GM12878 (cell line): ENCODE measurements at regions not wholly inside any gene's neighbourhood (a gene's known extent, or its start where the extent isn't known, plus 50 kb on each side); places are given as distances from the start of the nearest gene placed in this dataset.

ENCODE experiments used
- ATAC-seq: fragments of 200-7000 bp; cut with Tn5 transposase; 3 replicates; pipeline ENCODE4 v1.9.1; 2020; ENCODE audit warnings: mild to moderate bottlenecking, moderate library complexity
- BruUV-seq: library from RNA; stranded (reverse); fragments of 400-500 nt; replicated peaks from 2 replicates; lab custom pipeline; 2021; lab: Mats Ljungman, UMichigan
- CTCF ChIA-PET: fragments of 300-600 bp; sonication (Branson Sonifier 250); formaldehyde crosslinking; extraction: SDS; loops from one replicate; lab custom pipeline; 2021; ENCODE audit warnings: inconsistent platforms; lab: Yijun Ruan, JAX
- POLR2A ChIA-PET: fragments of 350-600 bp; formaldehyde crosslinking; extraction: SDS; loops from one replicate; lab custom pipeline; 2021; ENCODE audit warnings: inconsistent platforms; lab: Charles Lee
- RAD21 ChIA-PET: fragments of 300-600 bp; sonication (Branson Sonifier 250); formaldehyde crosslinking; loops from one replicate; lab custom pipeline; 2023; ENCODE audit warnings: antibody characterized with exemption; ENCODE audit not compliant: unreplicated experiment; lab: Charles Lee
- SMC1A ChIA-PET: fragments of 300-600 bp; sonication (Branson Sonifier 250); formaldehyde crosslinking; loops from one replicate; lab custom pipeline; 2023; ENCODE audit not compliant: unreplicated experiment, uncharacterized antibody; lab: Charles Lee
- DNase-seq: peaks from one replicate; pipeline ENCODE4 v3.0.0-alpha.2; 2011; ENCODE audit warnings: low read depth, low spot score
- FAIRE-seq: peaks from 3 replicates; lab custom pipeline; 2011; peaks lifted over from hg19 to GRCh38; lab: Jason Lieb, UNC
- H2AFZ ChIP-seq: 2 replicates; pipeline ENCODE4 v1.6.0; 2011; ENCODE audit warnings: low read depth, low read length, control low read depth; ENCODE audit not compliant: control insufficient read depth
- H3K27ac ChIP-seq: 2 replicates; pipeline ENCODE4 v1.5.1; 2011; ENCODE audit warnings: control low read depth; ENCODE audit not compliant: control insufficient read depth, insufficient read depth
- H3K27me3 ChIP-seq, 2 experiments: replicated peaks in 1 of 2; 2 replicates each; pipeline versions ENCODE4 v1.6.0 to v1.6.1; 2011; ENCODE audit warnings: low read length in 1 of 2; ENCODE audit not compliant: control insufficient read depth in 2 of 2, insufficient read depth in 2 of 2
- H3K36me3 ChIP-seq, 2 experiments: 2 replicates each; pipeline ENCODE4 v1.5.1; 2011; ENCODE audit warnings: low read length in 1 of 2; ENCODE audit not compliant: control insufficient read depth in 2 of 2, insufficient read depth in 2 of 2
- H3K4me1 ChIP-seq: 2 replicates; pipeline ENCODE4 v1.6.1; 2011; ENCODE audit warnings: mild to moderate bottlenecking, low read length, moderate library complexity, mixed read lengths; ENCODE audit not compliant: control insufficient read depth, insufficient read depth
- H3K4me2 ChIP-seq: 2 replicates; pipeline ENCODE4 v1.6.0; 2011; ENCODE audit warnings: control low read depth; ENCODE audit not compliant: control insufficient read depth, insufficient read depth
- H3K4me3 ChIP-seq: fragments of 200-600 bp; sonication (generic); 2 replicates; pipeline ENCODE4 v1.5.1; 2016
- H3K79me2 ChIP-seq: 2 replicates; pipeline ENCODE4 v1.6.0; 2011; ENCODE audit warnings: low read length; ENCODE audit not compliant: control insufficient read depth, insufficient read depth
- H3K9ac ChIP-seq: 2 replicates; pipeline ENCODE4 v1.8.0; 2011; ENCODE audit warnings: low read length, control low read depth, mixed read lengths; ENCODE audit not compliant: control insufficient read depth, insufficient read depth
- H3K9me3 ChIP-seq: replicated peaks from 3 replicates; pipeline ENCODE4 v1.5.1; 2011; ENCODE audit warnings: mild to moderate bottlenecking, low read length; ENCODE audit not compliant: control insufficient read depth, insufficient read depth
- H4K20me1 ChIP-seq: 2 replicates; pipeline ENCODE4 v1.6.0; 2011; ENCODE audit not compliant: control insufficient read depth, insufficient read depth
- EP300 ChIP-seq, 2 experiments: fragments of 150-350 bp in 1 of 2; IDR thresholded peaks; 2 replicates each; pipeline ENCODE4 v1.6.1; 2011 to 2012; ENCODE audit warnings: low read depth in 2 of 2, low read length in 2 of 2, borderline replicate concordance in 1 of 2, improper control_type of control experiment in 1 of 2, inconsistent platforms in 1 of 2; ENCODE audit not compliant: control insufficient read depth in 1 of 2
- HDGF ChIP-seq: fragments of 450-650 bp; IDR thresholded peaks from 2 replicates; pipeline ENCODE4 v1.6.1; 2016; ENCODE audit warnings: antibody characterized with exemption
- REST ChIP-seq: IDR thresholded peaks from 2 replicates; pipeline ENCODE4 v1.6.1; 2012; ENCODE audit warnings: mild to moderate bottlenecking, low read depth, low read length
- SMC3 ChIP-seq: IDR thresholded peaks from 2 replicates; pipeline ENCODE4 v1.6.1; 2011; ENCODE audit warnings: low read length, improper control_type of control experiment, borderline replicate concordance
- SUPT20H ChIP-seq: IDR thresholded peaks from 2 replicates; pipeline ENCODE4 v1.6.1; 2011; ENCODE audit warnings: low read depth, mild to moderate bottlenecking, low read length, moderate library complexity, borderline replicate concordance; ENCODE audit not compliant: control insufficient read depth
- TAF1 ChIP-seq: IDR thresholded peaks from 2 replicates; pipeline ENCODE4 v1.6.1; 2011; ENCODE audit warnings: mild to moderate bottlenecking, low read depth, low read length, borderline replicate concordance
- TARDBP ChIP-seq: IDR thresholded peaks from 2 replicates; pipeline ENCODE4 v1.6.1; 2016; ENCODE audit warnings: borderline replicate concordance
- ZNF207 ChIP-seq: fragments of 450-650 bp; IDR thresholded peaks from 2 replicates; pipeline ENCODE4 v1.6.1; 2014; ENCODE audit warnings: antibody characterized with exemption, mild to moderate bottlenecking, borderline replicate concordance
- ZNF274 ChIP-seq: IDR thresholded peaks from one replicate; pipeline ENCODE4 v1.8.0; 2011; ENCODE audit not compliant: insufficient read length, insufficient read depth
- ZNF384 ChIP-seq: IDR thresholded peaks from 2 replicates; pipeline ENCODE4 v1.6.1; 2012; ENCODE audit warnings: low read depth, mild to moderate bottlenecking, low read length, improper control_type of control experiment, borderline replicate concordance
- WGBS: methylation state at CpG from one replicate; pipeline ENCODE4 v1.1.6; 2016; ENCODE audit warnings: low lambda C conversion rate; ENCODE audit not compliant: insufficient replicate concordance, insufficient coverage; ENCODE audit errors: missing lambda C conversion rate; 5-methylcytosine and 5-hydroxymethylcytosine counted together
- in situ Hi-C: fragments of 300-500 bp; cut with MboI; formaldehyde crosslinking; loops from 9 replicates; pipeline ENCODE4 v1.14.3; 2018; ENCODE audit warnings: mixed read lengths
- intact Hi-C: fragments of 100-400 bp; cut with micrococcal nuclease; formaldehyde crosslinking; loops from one replicate; pipeline ENCODE4 v1.14.2; 2022; ENCODE audit not compliant: unreplicated experiment

- no peak for TF ChIP-seq ZNF384
- TF ChIP-seq, all 136 proteins: peak for 0
Measured at GRCh38 chr1:229762891-229763290, 136.8 kb downstream of the URB2 start (continued).

GRCh38 chr1:229768232-229768631 is 142.2 kb downstream of the URB2 start:
- ATAC-seq = no peak
- SMC1A ChIA-PET = no interaction called here
- 47% methylated on average over 5 of the region's 5 CpGs for WGBS

More at GRCh38 chr1:229768232-229768631, 142.2 kb downstream of the URB2 start:
- ChIA-PET RAD21 (no interaction called here), POLR2A (no interaction called here), CTCF (no interaction called here)
- intact Hi-C loops (no loop called here), in situ Hi-C loops (no loop called here)
- Histone ChIP-seq H2AFZ (no peak overlapping the region), H3K79me2 (no peaks in the 10 kb centered on the region), H3K9ac (no peak overlapping the region), H3K36me3 (no peaks in the 10 kb centered on the region), H3K9me3 (no peaks in the 10 kb centered on the region), H3K4me1 (no peaks in the 10 kb centered on the region), H3K4me3 (no peak overlapping the region), H3K4me2 (no peak overlapping the region), H3K27ac (no peak overlapping the region), H4K20me1 (no peaks in the 10 kb centered on the region; the same call in 1 of the 2 replicates), H3K27me3 (no peaks in the 10 kb centered on the region; a peak in 1 of 4 replicates)
- no peak for FAIRE-seq
- BruUV-seq = no TSS peak
- TF ChIP-seq ZNF207 (no peak), EP300 (IDR thresholded peaks at IDR 0.05; ENCODE audit: borderline replicate concordance in 1 of 2, control insufficient read depth in 1 of 2, low read depth in 2 of 2, low read length in 2 of 2) (no peak), SMC3 (no peak), HDGF (no peak), REST (no peak), SUPT20H (no peak), TARDBP (no peak), ZNF274 (no peak), TAF1 (no peak)
- no peak for DNase-seq
